Pancreas (tissue), 10 donors: ENCODE measurements at regions not wholly inside any gene's neighbourhood (a gene's known extent, or its start where the extent isn't known, plus 50 kb on each side); places are given as distances from the start of the nearest gene placed in this dataset.
"Not testable (repeated sequence)": the region's sequence is repeated elsewhere in the genome, so short reads cannot be mapped to it uniquely, and the experiment has no call there.

ENCODE experiments used
- ATAC-seq, 4 donors: fragments of 200-7000 bp; cut with Tn5 transposase; one replicate each; pipeline versions ENCODE4 v1.8.0 to v1.9.1; 2020; ENCODE audit warnings: mild to moderate bottlenecking in 4 of 4, moderate library complexity in 4 of 4
- DNase-seq, 6 donors: peaks; one replicate each; pipeline ENCODE4 v3.0.0-alpha.2; 2020
- FAIRE-seq: peaks from 2 replicates; lab custom pipeline; 2012; peaks lifted over from hg19 to GRCh38; lab: Jason Lieb, UNC
- H3K27ac ChIP-seq, 4 donors: fragments of 200-600 bp; sonication (generic); 1 replicate in 3 of 4; 2 replicates in 1 of 4; pipeline versions ENCODE4 v1.5.0 to v1.8.0; 2020
- H3K27me3 ChIP-seq, 4 donors: fragments of 200-600 bp; one replicate each; pipeline ENCODE4 v1.8.0; 2021
- H3K36me3 ChIP-seq, 3 donors: fragments of 200-600 bp; sonication (generic) in 1 of 3; one replicate each; pipeline versions ENCODE4 v1.5.0 to v1.8.0; 2020 to 2021
- H3K4me1 ChIP-seq, 3 donors: fragments of 200-600 bp; one replicate each; pipeline ENCODE4 v1.8.0; 2021
- H3K4me3 ChIP-seq, 4 donors: fragments of 200-600 bp; sonication (generic) in 2 of 4; one replicate each; pipeline versions ENCODE4 v1.5.0 to v1.8.0; 2020 to 2021
- H3K9me3 ChIP-seq, 4 donors: fragments of 200-600 bp; one replicate each; pipeline ENCODE4 v1.8.0; 2021
- CTCF ChIP-seq, 4 donors: fragments of 200-600 bp; sonication (generic) in 3 of 4; IDR thresholded peaks; one replicate each; pipeline versions ENCODE4 v1.5.0 to v1.8.0; 2021; ENCODE audit warnings: antibody characterized with exemption in 4 of 4
- WGBS, 2 donors: extraction: QIAGEN DNeasy Blood & Tissue Kit; methylation state at CpG; one replicate each; pipeline ENCODE4 v1.1.7; 2013; 5-methylcytosine and 5-hydroxymethylcytosine counted together
- intact Hi-C, 3 donors: fragments of 100-400 bp; cut with DNase I; formaldehyde crosslinking; loops; one replicate each; pipeline versions ENCODE4 v1.11.1 to v1.14.2; 2022
- donor health status: healthy with polysubstance abuse.
- donor health status: DM: no; HTN: no; CAD: no; lungs with moderate emphysema.
- donor health status: DM: no; HTN: no; CAD: no.
- donor health status: control.
- donor health status: control.
- donor health status: Bipolar disorder and iron deficiency.
- donor health status: DM: yes; HTN: yes; CAD: no.
- donor health status: DM: no; HTN: no; CAD: no.
- donor health status: DM: no; HTN: no; CAD: no.
- donor health status: DM: yes; HTN: yes; CAD: no.

GRCh38 chr3:10726787-10727186, 89.2 kb upstream of the SLC6A11 start:
- TF ChIP-seq CTCF (IDR thresholded peaks at IDR 0.05) = no peak
- 37 to 53% methylated on average over 1 of the region's 1 CpG for WGBS, 2 donors
- no peak for FAIRE-seq

GRCh38 chr3:10729439-10729838, 86.6 kb upstream of the SLC6A11 start:
- no peak for TF ChIP-seq CTCF (IDR thresholded peaks at IDR 0.05)
- H3K27ac ChIP-seq = no peak overlapping the region
- ATAC-seq (no peak), FAIRE-seq (no peak), DNase-seq (no peak)
- H3K4me3 ChIP-seq = no peak overlapping the region
- no peaks in the 10 kb centered on the region for H3K36me3 ChIP-seq
- intact Hi-C loops = no loop called here
- no peaks in the 10 kb centered on the region for H3K27me3 ChIP-seq
- WGBS, 2 donors = 51 to 71% methylated on average over 2 of the region's 2 CpGs
- H3K4me1 ChIP-seq = no peaks in the 10 kb centered on the region
- H3K9me3 ChIP-seq = no peaks in the 10 kb centered on the region

More at GRCh38 chr3:10726787-10727186, 89.2 kb upstream of the SLC6A11 start:
- H3K36me3 ChIP-seq = no peaks in the 10 kb centered on the region
- H3K4me1 ChIP-seq = no peaks in the 10 kb centered on the region
- no peak overlapping the region for H3K27ac ChIP-seq
- intact Hi-C loops = no loop called here
- no peak overlapping the region for H3K4me3 ChIP-seq
- ATAC-seq = no peak
- no peaks in the 10 kb centered on the region for H3K9me3 ChIP-seq
- no peaks in the 10 kb centered on the region for H3K27me3 ChIP-seq
- DNase-seq = no peak

- Histone ChIP-seq H3K36me3 (no peaks in the 10 kb centered on the region), H3K9me3 (no peaks in the 10 kb centered on the region), H3K4me1 (no peaks in the 10 kb centered on the region), H3K27me3 (no peaks in the 10 kb centered on the region), H3K27ac (no peak overlapping the region), H3K4me3 (no peak overlapping the region)
- FAIRE-seq (no peak), ATAC-seq (no peak), DNase-seq (no peak)
- TF ChIP-seq CTCF (IDR thresholded peaks at IDR 0.05) = no peak
- intact Hi-C loops = no loop called here
Measured at GRCh38 chr3:10732292-10732691, 83.7 kb upstream of the SLC6A11 start.

- intact Hi-C loops = no loop called here
- Histone ChIP-seq H3K9me3 (no peaks in the 10 kb centered on the region), H3K4me1 (no peaks in the 10 kb centered on the region), H3K27ac (no peak overlapping the region), H3K4me3 (no peak overlapping the region), H3K27me3 (peaks cover 0 to 5% (median 2%) of the 10 kb centered on the region in 4 donors), H3K36me3 (no peaks in the 10 kb centered on the region)
- no peak for TF ChIP-seq CTCF (IDR thresholded peaks at IDR 0.05)
- ATAC-seq (no peak), FAIRE-seq (no peak), DNase-seq (no peak)
Measured at GRCh38 chr3:10733297-10733696, 82.7 kb upstream of the SLC6A11 start.

GRCh38 chr3:10736444-10736843, 79.6 kb upstream of the SLC6A11 start:
- FAIRE-seq, H3K4me1 ChIP-seq, H3K27me3 ChIP-seq, H3K27ac ChIP-seq, DNase-seq, H3K4me3 ChIP-seq, H3K9me3 ChIP-seq, intact Hi-C loops, H3K36me3 ChIP-seq, ATAC-seq: not testable (repeated sequence)
- 49 to 64% methylated on average over 3 of the region's 3 CpGs for WGBS, 2 donors
